CD4-positive, CD25-positive, alpha-beta regulatory T cell (primary cell): ENCODE measurements at regions not wholly inside any gene's neighbourhood (a gene's known extent, or its start where the extent isn't known, plus 50 kb on each side); places are given as distances from the start of the nearest gene placed in this dataset.

ENCODE experiments used
- ATAC-seq, 2 donors: fragments of 150-1000 bp; cut with Tn5 transposase; one replicate each; pipeline ENCODE4 v1.10.0; 2021; ENCODE audit warnings: low read depth in 2 of 2, moderate number of reproducible peaks in 2 of 2, moderate library complexity in 1 of 2
- DNase-seq, 3 donors: peaks; one replicate each; pipeline versions ENCODE4 v3.0.0 to v3.0.0-alpha.2; 2012 to 2022; ENCODE audit warnings: mixed read lengths in 1 of 3
- H3K27ac ChIP-seq: one replicate; pipeline ENCODE4 v1.7.0; 2013; ENCODE audit warnings: mild to moderate bottlenecking, low read length; ENCODE audit not compliant: insufficient read depth, poor library complexity, severe bottlenecking
- H3K27me3 ChIP-seq: one replicate; pipeline ENCODE4 v1.7.0; 2013; ENCODE audit warnings: low read length; ENCODE audit not compliant: control insufficient read depth, insufficient read depth
- H3K36me3 ChIP-seq: one replicate; pipeline ENCODE4 v1.7.0; 2013; ENCODE audit warnings: mild to moderate bottlenecking, low read length, moderate library complexity; ENCODE audit not compliant: control insufficient read depth, insufficient read depth
- H3K4me1 ChIP-seq: 2 replicates; pipeline ENCODE4 v1.7.0; 2013; ENCODE audit warnings: mild to moderate bottlenecking, low read length; ENCODE audit not compliant: insufficient read depth, control insufficient read depth, poor library complexity, severe bottlenecking
- H3K4me3 ChIP-seq: one replicate; pipeline ENCODE4 v1.7.0; 2013; ENCODE audit warnings: low read depth, mild to moderate bottlenecking, low read length, moderate library complexity
- H3K9me3 ChIP-seq, 2 experiments: 1 replicate in 1 of 2; 2 replicates in 1 of 2; pipeline ENCODE4 v1.7.0; 2013; ENCODE audit warnings: low read length in 2 of 2, mild to moderate bottlenecking in 1 of 2, moderate library complexity in 1 of 2; ENCODE audit not compliant: control insufficient read depth in 2 of 2
- H3K27ac Mint-ChIP-seq, 3 donors: one replicate each; pipeline ENCODE4 v1.8.0; 2020 to 2022; ENCODE audit warnings: mild to moderate bottlenecking in 3 of 3, mixed read lengths in 3 of 3, moderate library complexity in 2 of 3
- H3K27me3 Mint-ChIP-seq: one replicate; pipeline ENCODE4 v1.8.0; 2022; ENCODE audit warnings: mild to moderate bottlenecking, mixed read lengths
- H3K36me3 Mint-ChIP-seq: one replicate; pipeline ENCODE4 v1.8.0; 2020; ENCODE audit warnings: mixed read lengths
- H3K4me1 Mint-ChIP-seq, 4 donors: one replicate each; pipeline ENCODE4 v1.8.0; 2020 to 2022; ENCODE audit warnings: mixed read lengths in 4 of 4, mild to moderate bottlenecking in 1 of 4
- H3K4me3 Mint-ChIP-seq, 4 donors: one replicate each; pipeline ENCODE4 v1.8.0; 2020 to 2022; ENCODE audit warnings: mild to moderate bottlenecking in 4 of 4, mixed read lengths in 4 of 4, moderate library complexity in 3 of 4
- H3K9me3 Mint-ChIP-seq, 7 donors: one replicate each; pipeline ENCODE4 v1.8.0; 2020 to 2022; ENCODE audit warnings: mixed read lengths in 7 of 7, mild to moderate bottlenecking in 3 of 7, moderate library complexity in 2 of 7

DNA sequence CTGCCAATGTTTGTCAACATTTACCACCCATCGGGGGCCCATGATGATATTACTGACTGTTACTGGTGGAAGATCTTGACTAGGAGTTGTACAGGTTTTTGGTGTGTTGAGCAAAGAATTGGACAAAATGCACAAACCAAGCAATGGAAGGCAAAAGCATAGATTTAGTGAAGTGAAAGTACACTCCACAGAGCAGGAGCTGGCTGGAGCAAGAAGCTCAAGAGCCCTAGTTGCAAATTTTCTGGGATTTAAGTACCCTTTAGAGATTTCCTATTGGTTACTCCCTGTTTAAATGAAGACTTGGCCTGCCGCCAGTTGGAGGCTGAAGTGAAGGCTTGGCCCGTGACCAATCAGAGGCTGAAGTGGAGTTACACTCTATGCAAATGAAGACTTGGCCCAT lies 128.6 kb upstream of the KL start:
- DNase-seq (no peak), ATAC-seq (no peak)
- Histone ChIP-seq H3K27me3 (peaks cover 6% of the 10 kb centered on the region), H3K9me3 (no peaks in the 10 kb centered on the region), H3K36me3 (no peaks in the 10 kb centered on the region), H3K4me3 (no peak overlapping the region), H3K4me1 (no peaks in the 10 kb centered on the region), H3K27ac (no peak overlapping the region)
- Mint-ChIP-seq H3K4me1 (no peaks in the 10 kb centered on the region), H3K9me3 (peaks cover 0 to 6% (median 3%) of the 10 kb centered on the region in 7 donors), H3K36me3 (no peaks in the 10 kb centered on the region), H3K27me3 (peaks cover 7% of the 10 kb centered on the region), H3K4me3 (no peak overlapping the region), H3K27ac (no peak overlapping the region)

DNA sequence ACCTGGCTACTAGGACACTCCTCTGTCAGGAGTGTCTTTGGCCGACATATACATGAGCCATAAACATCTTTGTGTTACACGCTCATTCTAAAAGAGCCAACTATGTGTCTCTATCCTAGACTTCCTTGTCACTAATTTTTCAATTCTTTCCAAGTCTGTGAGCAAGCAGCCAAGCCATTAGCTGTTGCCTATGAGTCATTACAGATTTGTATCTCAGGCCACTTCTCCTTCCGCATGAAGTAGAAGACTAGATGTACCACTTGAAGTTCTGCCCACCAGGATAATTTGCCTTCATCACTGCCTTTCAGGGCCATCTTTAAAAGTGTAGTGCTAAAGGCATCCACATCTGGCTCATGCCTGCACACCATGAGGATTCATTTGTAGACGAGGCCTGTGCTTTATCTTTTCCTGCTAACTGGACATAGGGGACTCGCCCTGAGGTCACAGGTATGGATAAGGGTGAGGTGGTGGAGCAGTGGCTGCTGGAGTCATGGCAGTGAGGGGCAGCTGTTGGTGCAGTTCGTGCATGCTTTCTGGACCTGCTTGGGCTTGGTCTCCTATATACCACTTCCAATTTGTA lies 126.1 kb upstream of the KL start:
- Mint-ChIP-seq H3K9me3 (peaks cover 0 to 7% (median 3%) of the 10 kb centered on the region in 7 donors), H3K27me3 (no peaks in the 10 kb centered on the region), H3K4me1 (no peaks in the 10 kb centered on the region), H3K36me3 (no peaks in the 10 kb centered on the region), H3K4me3 (no peak overlapping the region), H3K27ac (no peak overlapping the region)
- DNase-seq (no peak), ATAC-seq (no peak)
- peaks cover 3% of the 10 kb centered on the region for H3K27me3 ChIP-seq
- H3K4me1 ChIP-seq = no peaks in the 10 kb centered on the region
- H3K9me3 ChIP-seq = no peaks in the 10 kb centered on the region
- no peak overlapping the region for H3K27ac ChIP-seq
- H3K36me3 ChIP-seq = no peaks in the 10 kb centered on the region
- H3K4me3 ChIP-seq = no peak overlapping the region

DNA sequence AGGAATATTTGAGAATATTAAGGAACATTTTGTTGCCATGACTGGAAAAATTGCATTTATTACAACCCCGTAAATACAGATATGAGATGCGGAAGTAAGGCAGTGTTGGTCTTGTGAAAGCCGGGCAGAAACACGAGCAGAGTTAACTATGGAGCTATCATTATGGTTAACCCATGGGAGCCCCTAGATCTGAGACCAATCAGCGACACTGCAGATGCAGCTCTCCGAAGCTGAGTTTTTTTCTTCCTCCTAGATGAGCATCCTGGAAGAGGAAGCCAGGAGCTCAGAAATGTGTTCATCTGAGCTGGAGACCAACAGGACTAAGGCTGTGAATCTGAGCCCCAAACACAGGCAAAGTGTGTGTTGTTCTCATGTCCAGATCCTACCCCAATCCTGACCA lies 123.0 kb upstream of the KL start:
- Mint-ChIP-seq H3K36me3 (no peaks in the 10 kb centered on the region), H3K4me3 (no peak overlapping the region), H3K4me1 (no peaks in the 10 kb centered on the region), H3K9me3 (peaks cover 0 to 7% (median 0%) of the 10 kb centered on the region in 7 donors), H3K27ac (no peak overlapping the region), H3K27me3 (peaks cover 4% of the 10 kb centered on the region)
- DNase-seq = no peak
- no peaks in the 10 kb centered on the region for H3K36me3 ChIP-seq
- no peak overlapping the region for H3K27ac ChIP-seq
- H3K4me3 ChIP-seq = no peak overlapping the region
- no peak for ATAC-seq
- no peaks in the 10 kb centered on the region for H3K9me3 ChIP-seq
- no peaks in the 10 kb centered on the region for H3K4me1 ChIP-seq
- H3K27me3 ChIP-seq = peaks cover 1% of the 10 kb centered on the region

DNA sequence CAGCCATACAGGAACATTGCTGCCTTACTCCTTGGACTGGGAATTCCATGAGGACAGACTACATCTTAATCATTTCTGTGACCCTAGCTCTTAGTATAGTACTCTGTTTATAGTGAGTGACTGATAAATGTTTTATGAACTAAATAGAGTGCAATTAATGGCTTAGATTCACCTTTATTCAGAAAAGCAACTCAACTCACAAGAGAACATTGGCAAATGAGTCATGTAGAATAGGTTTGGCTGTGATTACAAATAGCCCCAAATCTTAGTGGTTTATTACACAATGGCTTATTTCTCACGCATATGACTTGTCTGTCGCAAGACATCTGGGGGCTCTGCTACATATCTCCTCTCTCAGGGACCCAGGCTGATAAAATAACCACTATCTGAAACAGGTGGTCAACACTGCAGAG lies 121.6 kb upstream of the KL start:
- no peak overlapping the region for H3K27ac ChIP-seq
- H3K4me1 ChIP-seq = no peaks in the 10 kb centered on the region
- no peaks in the 10 kb centered on the region for H3K9me3 ChIP-seq
- peaks cover 4% of the 10 kb centered on the region for H3K27me3 Mint-ChIP-seq
- H3K27ac Mint-ChIP-seq = no peak overlapping the region
- ATAC-seq = no peak
- H3K36me3 ChIP-seq = no peaks in the 10 kb centered on the region
- no peaks in the 10 kb centered on the region for H3K36me3 Mint-ChIP-seq
- H3K27me3 ChIP-seq = peaks cover 1% of the 10 kb centered on the region
- H3K4me3 Mint-ChIP-seq = no peak overlapping the region
- DNase-seq = no peak
- peaks cover 0 to 7% (median 0%) of the 10 kb centered on the region in 7 donors for H3K9me3 Mint-ChIP-seq
- no peak overlapping the region for H3K4me3 ChIP-seq
- H3K4me1 Mint-ChIP-seq = no peaks in the 10 kb centered on the region

DNA sequence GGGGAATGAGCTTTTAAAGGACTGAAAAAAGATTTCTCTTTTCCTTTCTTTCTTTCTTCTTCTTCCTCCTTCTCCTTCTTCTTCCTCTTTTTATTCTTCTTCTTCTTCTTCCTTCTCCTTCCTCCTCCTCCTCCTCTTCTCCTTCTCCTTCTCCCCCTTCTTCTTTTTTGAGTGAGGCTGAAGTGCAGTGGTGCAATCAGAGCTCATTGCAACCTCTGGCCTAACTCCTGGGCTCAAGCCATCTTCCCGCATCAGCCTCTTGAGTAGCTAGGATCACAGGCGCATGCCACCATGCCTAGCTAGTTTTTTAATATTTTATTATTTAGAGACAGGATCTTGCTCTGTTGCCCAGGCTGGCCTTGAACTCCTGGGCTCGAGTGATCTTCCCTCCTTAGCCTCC lies 120.9 kb upstream of the KL start:
- ATAC-seq = no peak

DNA sequence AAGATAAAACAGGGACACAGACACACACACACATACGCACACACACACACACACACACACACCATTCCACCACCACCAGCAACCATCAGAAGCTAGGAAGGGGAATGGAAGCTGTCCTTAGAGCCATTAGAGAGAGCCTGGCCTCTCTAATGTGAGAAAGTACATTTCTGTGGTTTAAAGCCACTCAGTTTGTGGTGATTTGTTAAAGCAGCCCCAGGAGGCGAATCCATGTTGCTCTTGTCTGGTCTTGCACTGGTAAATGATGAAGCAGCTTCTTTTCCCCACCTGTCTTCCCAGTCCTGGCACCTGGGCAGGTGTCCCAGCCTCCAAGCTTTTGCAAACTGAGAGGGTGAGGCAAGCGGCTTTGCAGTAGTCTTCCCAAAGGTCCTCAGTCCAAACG lies 118.9 kb upstream of the KL start:
- DNase-seq = no peak
- H3K36me3 Mint-ChIP-seq = no peaks in the 10 kb centered on the region
- H3K27me3 Mint-ChIP-seq = peaks cover 4% of the 10 kb centered on the region
- H3K27ac Mint-ChIP-seq = no peak overlapping the region
- Histone ChIP-seq H3K27ac (no peak overlapping the region), H3K4me1 (no peaks in the 10 kb centered on the region), H3K36me3 (no peaks in the 10 kb centered on the region), H3K9me3 (no peaks in the 10 kb centered on the region), H3K27me3 (peaks cover 1% of the 10 kb centered on the region), H3K4me3 (no peak overlapping the region)
- peaks cover 0 to 7% (median 0%) of the 10 kb centered on the region in 7 donors for H3K9me3 Mint-ChIP-seq
- ATAC-seq = no peak
- H3K4me1 Mint-ChIP-seq = no peaks in the 10 kb centered on the region
- peak overlapping the region in 1 of 4 donors; percentile 59 for H3K4me3 Mint-ChIP-seq

More for the DNA sequence above, 120.9 kb upstream of the KL start:
- Mint-ChIP-seq H3K27ac (no peak overlapping the region), H3K4me1 (no peaks in the 10 kb centered on the region), H3K4me3 (no peak overlapping the region), H3K9me3 (peaks cover 0 to 7% (median 0%) of the 10 kb centered on the region in 7 donors), H3K36me3 (no peaks in the 10 kb centered on the region), H3K27me3 (peaks cover 4% of the 10 kb centered on the region)
- DNase-seq = no peak
- Histone ChIP-seq H3K4me1 (no peaks in the 10 kb centered on the region), H3K9me3 (no peaks in the 10 kb centered on the region), H3K36me3 (no peaks in the 10 kb centered on the region), H3K27ac (no peak overlapping the region), H3K4me3 (no peak overlapping the region), H3K27me3 (peaks cover 1% of the 10 kb centered on the region)

DNA sequence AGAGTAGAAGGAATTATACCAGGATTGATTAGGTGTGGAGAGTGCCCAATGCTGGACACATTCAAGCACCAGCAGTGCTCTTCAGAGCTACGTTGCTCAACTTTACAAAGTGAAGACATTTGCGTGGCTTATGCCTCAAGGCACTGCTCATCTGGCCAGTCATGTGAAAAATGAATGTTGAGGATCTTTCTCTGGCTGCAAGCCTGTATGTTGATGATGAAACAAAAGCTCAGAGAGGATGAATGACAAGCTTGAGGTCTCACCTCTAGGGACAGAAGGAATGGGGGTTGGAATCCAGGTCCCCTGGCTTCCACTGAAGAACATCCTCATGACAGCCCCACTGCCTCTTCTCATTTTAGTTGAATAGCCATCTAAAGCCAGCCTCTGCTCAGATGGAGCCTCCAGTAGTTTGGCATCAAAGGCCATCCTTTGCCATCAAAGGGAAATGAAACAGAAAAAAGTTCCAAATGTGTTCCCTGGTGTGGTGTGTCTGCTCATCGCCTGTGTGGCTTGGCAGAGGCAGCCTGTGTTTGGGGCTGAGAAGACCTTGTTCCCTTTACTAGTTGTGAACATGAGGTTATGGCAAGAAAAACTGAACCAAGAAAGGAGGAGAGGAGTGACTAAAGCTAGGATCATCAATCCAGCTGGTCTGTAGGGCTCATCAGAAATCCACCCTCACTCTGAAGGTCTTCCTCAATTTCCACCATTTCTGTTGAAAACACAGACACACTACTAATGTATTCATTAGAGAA lies 114.0 kb upstream of the KL start:
- peaks cover 5% of the 10 kb centered on the region for H3K4me1 ChIP-seq
- H3K9me3 Mint-ChIP-seq = peaks cover 0 to 3% (median 0%) of the 10 kb centered on the region in 7 donors
- H3K27me3 ChIP-seq = no peaks in the 10 kb centered on the region
- DNase-seq (no peak), ATAC-seq (no peak)
- no peak overlapping the region for H3K4me3 ChIP-seq
- no peak overlapping the region for H3K27ac Mint-ChIP-seq
- no peaks in the 10 kb centered on the region for H3K36me3 ChIP-seq
- no peaks in the 10 kb centered on the region for H3K9me3 ChIP-seq
- H3K27me3 Mint-ChIP-seq = no peaks in the 10 kb centered on the region
- no peaks in the 10 kb centered on the region for H3K36me3 Mint-ChIP-seq
- peaks cover 5 to 12% (median 8%) of the 10 kb centered on the region in 4 donors for H3K4me1 Mint-ChIP-seq
- H3K27ac ChIP-seq = no peak overlapping the region
- no peak overlapping the region for H3K4me3 Mint-ChIP-seq

DNA sequence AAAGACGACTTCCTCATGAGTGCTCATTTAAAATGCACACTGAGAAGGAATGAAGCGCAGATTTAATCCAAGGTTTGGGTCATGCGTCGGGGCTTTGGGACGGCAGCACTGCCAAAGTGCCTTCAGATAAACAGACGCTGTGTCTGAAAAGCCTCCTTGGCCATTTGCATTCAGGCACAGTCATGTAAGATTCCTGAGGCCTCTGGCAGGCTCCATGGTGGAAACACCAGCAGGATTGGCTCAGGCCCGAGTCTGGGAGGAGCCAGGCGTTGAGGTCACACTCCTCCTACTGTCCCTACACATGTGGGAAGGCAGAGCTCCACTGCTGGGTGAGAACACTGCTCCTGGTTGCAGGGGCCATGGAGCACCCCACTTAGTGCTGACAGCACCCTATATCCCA lies 113.3 kb upstream of the KL start:
- H3K36me3 Mint-ChIP-seq = no peaks in the 10 kb centered on the region
- no peaks in the 10 kb centered on the region for H3K27me3 Mint-ChIP-seq
- H3K4me1 ChIP-seq = peaks cover 5% of the 10 kb centered on the region
- no peak overlapping the region for H3K4me3 ChIP-seq
- no peak for ATAC-seq
- no peak for DNase-seq
- no peak overlapping the region for H3K27ac Mint-ChIP-seq
- H3K9me3 Mint-ChIP-seq = peaks cover 0 to 3% (median 0%) of the 10 kb centered on the region in 7 donors
- no peaks in the 10 kb centered on the region for H3K27me3 ChIP-seq
- no peak overlapping the region for H3K27ac ChIP-seq
- no peak overlapping the region for H3K4me3 Mint-ChIP-seq
- H3K9me3 ChIP-seq = no peaks in the 10 kb centered on the region
- no peaks in the 10 kb centered on the region for H3K36me3 ChIP-seq
- H3K4me1 Mint-ChIP-seq = peaks cover 5 to 12% (median 8%) of the 10 kb centered on the region in 4 donors
